ENCODE measurements at regions not wholly inside any gene's neighbourhood (a gene's known extent, or its start where the extent isn't known, plus 50 kb on each side); places are given as distances from the start of the nearest gene placed in this dataset.

DNA sequence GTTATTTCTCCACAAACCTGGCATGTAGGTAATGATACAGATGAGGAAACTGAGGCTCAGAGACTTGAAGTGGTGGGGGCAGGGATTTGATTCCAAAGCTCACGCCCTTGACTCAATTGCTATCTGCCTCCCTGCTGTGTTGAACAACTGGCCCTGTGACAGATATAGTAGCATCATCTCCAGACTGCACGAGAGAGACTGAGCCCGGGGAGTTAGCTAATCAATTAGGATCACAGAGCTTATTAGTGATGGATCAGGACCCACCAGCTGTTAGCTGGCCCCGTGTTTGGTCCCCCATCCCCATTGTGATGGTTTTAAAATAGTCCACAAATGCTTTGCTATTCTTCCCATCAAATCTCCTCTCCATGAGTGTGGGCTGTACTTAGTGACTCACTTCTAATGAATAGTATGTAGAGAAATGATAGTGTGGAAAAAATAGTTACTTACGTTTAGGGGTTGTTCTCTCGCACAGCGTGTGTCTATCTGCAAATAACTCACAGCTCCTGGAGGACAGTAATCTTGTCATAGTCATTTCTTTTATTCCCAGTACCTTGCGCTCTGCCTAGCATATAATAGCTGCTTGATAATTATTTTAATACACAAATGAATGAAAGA, 74.4 kb upstream of the KLF13 start:
- BruUV-seq (replicated peaks) = no TSS peak
- Mint-ChIP-seq H3K4me1 (ENCODE audit: low read depth, unreplicated experiment) (no peaks in the 10 kb centered on the region), H3K36me3 (ENCODE audit: insufficient read depth, unreplicated experiment) (no peaks in the 10 kb centered on the region), H3K9me3 (ENCODE audit: low read depth, unreplicated experiment) (no peaks in the 10 kb centered on the region), H3K27ac (ENCODE audit: unreplicated experiment) (no peak overlapping the region), H3K4me3 (ENCODE audit: low read depth, unreplicated experiment) (no peak overlapping the region), H3K27me3 (ENCODE audit: unreplicated experiment) (no peaks in the 10 kb centered on the region)
- CTCF ChIA-PET = no interaction called here
- no peak for DNase-seq
- intact Hi-C loops (cut with micrococcal nuclease; ENCODE audit: unreplicated experiment) = no loop called here
- TF ChIP-seq, protein P1, sequence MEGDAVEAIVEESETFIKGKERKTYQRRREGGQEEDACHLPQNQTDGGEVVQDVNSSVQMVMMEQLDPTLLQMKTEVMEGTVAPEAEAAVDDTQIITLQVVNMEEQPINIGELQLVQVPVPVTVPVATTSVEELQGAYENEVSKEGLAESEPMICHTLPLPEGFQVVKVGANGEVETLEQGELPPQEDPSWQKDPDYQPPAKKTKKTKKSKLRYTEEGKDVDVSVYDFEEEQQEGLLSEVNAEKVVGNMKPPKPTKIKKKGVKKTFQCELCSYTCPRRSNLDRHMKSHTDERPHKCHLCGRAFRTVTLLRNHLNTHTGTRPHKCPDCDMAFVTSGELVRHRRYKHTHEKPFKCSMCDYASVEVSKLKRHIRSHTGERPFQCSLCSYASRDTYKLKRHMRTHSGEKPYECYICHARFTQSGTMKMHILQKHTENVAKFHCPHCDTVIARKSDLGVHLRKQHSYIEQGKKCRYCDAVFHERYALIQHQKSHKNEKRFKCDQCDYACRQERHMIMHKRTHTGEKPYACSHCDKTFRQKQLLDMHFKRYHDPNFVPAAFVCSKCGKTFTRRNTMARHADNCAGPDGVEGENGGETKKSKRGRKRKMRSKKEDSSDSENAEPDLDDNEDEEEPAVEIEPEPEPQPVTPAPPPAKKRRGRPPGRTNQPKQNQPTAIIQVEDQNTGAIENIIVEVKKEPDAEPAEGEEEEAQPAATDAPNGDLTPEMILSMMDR (IDR thresholded peaks at IDR 0.05; ENCODE audit: unreplicated experiment) = no peak

DNA sequence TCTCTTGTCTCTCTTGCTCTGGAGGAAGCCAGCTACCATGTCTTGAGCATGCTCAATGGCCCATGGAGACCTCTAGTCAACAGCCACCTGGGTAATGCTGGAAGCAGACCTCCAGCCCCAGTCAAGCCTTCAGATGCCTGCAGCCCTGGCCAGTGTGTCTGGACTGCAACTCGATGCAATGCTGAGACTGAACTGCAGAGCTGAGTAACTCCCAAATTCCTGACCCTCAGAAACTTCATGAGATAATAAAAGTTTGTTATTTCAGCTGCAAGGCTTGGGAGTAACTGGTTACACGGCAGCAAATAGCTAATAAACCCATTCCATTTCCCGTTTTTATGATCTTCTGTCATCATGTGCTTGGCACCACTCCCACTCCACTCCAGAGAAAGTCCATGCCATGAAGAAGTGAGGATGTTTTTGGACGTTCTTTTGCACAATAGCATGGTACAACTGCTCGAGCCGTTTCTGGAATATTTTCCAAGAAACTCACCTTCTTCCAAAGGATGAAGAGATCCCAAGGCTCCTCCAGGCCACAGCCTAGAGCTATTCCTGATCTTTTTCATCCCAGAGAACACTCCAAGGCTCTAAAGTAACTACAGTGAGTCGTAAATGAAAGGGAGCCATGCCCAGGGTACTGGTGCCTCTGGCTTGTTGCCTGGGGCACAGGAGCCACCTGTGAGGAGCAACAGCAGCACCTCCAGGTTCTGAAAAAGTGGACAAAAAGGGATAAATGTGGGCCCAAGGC, 72.0 kb upstream of the KLF13 start:
- CTCF ChIA-PET = no interaction called here
- H3K36me3 Mint-ChIP-seq (ENCODE audit: insufficient read depth, unreplicated experiment) = no peaks in the 10 kb centered on the region

DNA sequence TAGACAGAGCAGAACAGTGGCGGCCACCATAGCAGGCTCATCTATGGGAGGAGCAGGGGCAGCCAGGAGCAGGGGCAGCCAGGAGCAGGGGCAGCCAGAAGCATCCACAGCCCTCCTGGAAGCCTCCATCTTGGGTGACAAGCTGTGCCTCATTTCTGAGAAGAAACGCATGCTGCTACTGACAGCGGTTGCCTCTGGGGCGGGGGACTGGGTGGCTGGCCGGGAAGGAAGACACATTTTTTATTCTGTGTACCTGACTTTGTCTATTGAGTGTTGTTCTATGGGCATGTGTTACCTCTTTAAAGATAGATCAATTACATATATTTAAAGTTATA, 71.5 kb upstream of the KLF13 start:
- H3K9me3 Mint-ChIP-seq (ENCODE audit: low read depth, unreplicated experiment) = peaks cover 4% of the 10 kb centered on the region
- CTCF ChIA-PET = no interaction called here
- no peak for DNase-seq
- H3K4me3 Mint-ChIP-seq (ENCODE audit: low read depth, unreplicated experiment) = no peak overlapping the region
- TF ChIP-seq, protein P1 (IDR thresholded peaks at IDR 0.05; ENCODE audit: unreplicated experiment) = no peak
- intact Hi-C loops (cut with micrococcal nuclease; ENCODE audit: unreplicated experiment) = no loop called here
- no peaks in the 10 kb centered on the region for H3K27me3 Mint-ChIP-seq (ENCODE audit: unreplicated experiment)
- no peak overlapping the region for H3K27ac Mint-ChIP-seq (ENCODE audit: unreplicated experiment)
- H3K36me3 Mint-ChIP-seq (ENCODE audit: insufficient read depth, unreplicated experiment) = no peaks in the 10 kb centered on the region
- no TSS peak for BruUV-seq (replicated peaks)
- no peaks in the 10 kb centered on the region for H3K4me1 Mint-ChIP-seq (ENCODE audit: low read depth, unreplicated experiment)

More for the DNA sequence above, 72.0 kb upstream of the KLF13 start:
- BruUV-seq (replicated peaks) = no TSS peak
- Mint-ChIP-seq H3K27me3 (ENCODE audit: unreplicated experiment) (no peaks in the 10 kb centered on the region), H3K4me1 (ENCODE audit: low read depth, unreplicated experiment) (no peaks in the 10 kb centered on the region), H3K4me3 (ENCODE audit: low read depth, unreplicated experiment) (no peak overlapping the region), H3K27ac (ENCODE audit: unreplicated experiment) (no peak overlapping the region), H3K9me3 (ENCODE audit: low read depth, unreplicated experiment) (peaks cover 4% of the 10 kb centered on the region)
- intact Hi-C loops (cut with micrococcal nuclease; ENCODE audit: unreplicated experiment) = no loop called here
- TF ChIP-seq, protein P1 (IDR thresholded peaks at IDR 0.05; ENCODE audit: unreplicated experiment) = no peak
- DNase-seq = no peak

DNA sequence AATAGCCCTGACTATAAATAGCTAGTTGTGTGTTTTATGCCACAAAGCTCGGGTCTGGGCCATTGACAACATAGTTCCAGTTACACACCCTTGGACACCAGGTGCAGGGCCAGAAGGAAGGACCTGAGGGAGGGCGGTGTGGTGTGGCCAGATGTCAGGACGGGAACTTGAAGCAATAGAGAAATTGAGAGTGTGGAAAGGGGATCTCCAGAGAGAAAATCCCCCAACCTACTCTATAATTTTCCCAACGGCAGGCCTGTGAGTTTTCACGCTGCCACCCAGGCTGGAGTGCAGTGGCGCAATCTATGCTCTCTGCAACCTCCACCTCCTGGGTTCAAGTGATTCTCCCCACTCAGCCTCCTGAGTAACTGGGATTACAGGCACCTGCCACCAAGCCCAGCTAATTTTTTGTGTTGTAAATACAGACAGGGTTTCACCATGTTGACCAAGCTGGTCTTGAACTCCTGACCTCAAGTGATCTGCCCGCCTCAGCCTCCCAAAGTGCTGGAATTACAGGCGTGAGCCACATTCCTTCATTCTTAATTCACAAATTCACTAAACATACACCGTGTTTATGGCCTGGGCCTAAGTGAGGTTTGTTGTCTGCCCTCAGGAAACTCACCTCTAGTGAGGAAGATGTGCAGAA, 70.8 kb upstream of the KLF13 start:
- TF ChIP-seq, protein P1 (IDR thresholded peaks at IDR 0.05; ENCODE audit: unreplicated experiment) = no peak

More for the DNA sequence above, 70.8 kb upstream of the KLF13 start:
- DNase-seq = no peak
- no peak overlapping the region for H3K27ac Mint-ChIP-seq (ENCODE audit: unreplicated experiment)
- no TSS peak for BruUV-seq (replicated peaks)
- intact Hi-C loops (cut with micrococcal nuclease; ENCODE audit: unreplicated experiment) = no loop called here
- no peak overlapping the region for H3K4me3 Mint-ChIP-seq (ENCODE audit: low read depth, unreplicated experiment)
- no peaks in the 10 kb centered on the region for H3K36me3 Mint-ChIP-seq (ENCODE audit: insufficient read depth, unreplicated experiment)
- H3K9me3 Mint-ChIP-seq (ENCODE audit: low read depth, unreplicated experiment) = peaks cover 4% of the 10 kb centered on the region
- H3K27me3 Mint-ChIP-seq (ENCODE audit: unreplicated experiment) = no peaks in the 10 kb centered on the region
- CTCF ChIA-PET = no interaction called here
- H3K4me1 Mint-ChIP-seq (ENCODE audit: low read depth, unreplicated experiment) = no peaks in the 10 kb centered on the region
